Bronchial epithelial cell (primary cell): ENCODE measurements at regions not wholly inside any gene's neighbourhood (a gene's known extent, or its start where the extent isn't known, plus 50 kb on each side); places are given as distances from the start of the nearest gene placed in this dataset.

ENCODE experiments used
- DNase-seq: peaks from one replicate; pipeline ENCODE4 v3.0.0-alpha.2; 2010; ENCODE audit warnings: low read depth
- FAIRE-seq: peaks from 2 replicates; lab custom pipeline; 2011; peaks lifted over from hg19 to GRCh38; lab: Jason Lieb, UNC
- H3K27me3 ChIP-seq: 2 replicates; pipeline ENCODE4 v1.5.1; 2011; ENCODE audit warnings: low read length; ENCODE audit not compliant: control insufficient read depth, insufficient read depth
- H3K36me3 ChIP-seq: 2 replicates; pipeline ENCODE4 v1.5.1; 2011; ENCODE audit warnings: low read length; ENCODE audit not compliant: control insufficient read depth, insufficient read depth
- H3K4me3 ChIP-seq: 2 replicates; pipeline ENCODE4 v1.5.1; 2011; ENCODE audit warnings: mild to moderate bottlenecking, low read depth, low read length, control low read depth
- CTCF ChIP-seq: IDR thresholded peaks from 2 replicates; pipeline ENCODE4 v1.5.1; 2011; ENCODE audit warnings: mild to moderate bottlenecking, moderate library complexity, low read length, control low read depth, inconsistent platforms; ENCODE audit not compliant: insufficient read depth, severe bottlenecking

GRCh38 chr21:16302851-16303282 lies 573.1 kb downstream of the USP25 start:
- no peaks in the 10 kb centered on the region for H3K36me3 ChIP-seq
- FAIRE-seq = no peak
- no peaks in the 10 kb centered on the region for H3K27me3 ChIP-seq
- H3K4me3 ChIP-seq = no peak overlapping the region
- no peak for DNase-seq
- no peak for TF ChIP-seq CTCF

GRCh38 chr21:16304174-16305095 lies 574.7 kb downstream of the USP25 start:
- DNase-seq (no peak), FAIRE-seq (no peak)
- H3K36me3 ChIP-seq = no peaks in the 10 kb centered on the region
- H3K4me3 ChIP-seq = no peak overlapping the region
- TF ChIP-seq CTCF = no peak
- H3K27me3 ChIP-seq = no peaks in the 10 kb centered on the region

- Histone ChIP-seq H3K36me3 (no peaks in the 10 kb centered on the region), H3K4me3 (no peak overlapping the region), H3K27me3 (no peaks in the 10 kb centered on the region)
- DNase-seq (no peak), FAIRE-seq (no peak)
- no peak for TF ChIP-seq CTCF
Observed at GRCh38 chr21:16305686-16306085, 575.9 kb downstream of the USP25 start.

- no peak for FAIRE-seq
- DNase-seq = no peak
- Histone ChIP-seq H3K36me3 (no peaks in the 10 kb centered on the region), H3K27me3 (no peaks in the 10 kb centered on the region), H3K4me3 (no peak overlapping the region)
- no peak for TF ChIP-seq CTCF
Observed at GRCh38 chr21:16307256-16307655, 577.5 kb downstream of the USP25 start.

- DNase-seq = peak; percentile 61
- no peaks in the 10 kb centered on the region for H3K36me3 ChIP-seq
- no peak for TF ChIP-seq CTCF
- H3K4me3 ChIP-seq = no peak overlapping the region
- FAIRE-seq = no peak
- H3K27me3 ChIP-seq = no peaks in the 10 kb centered on the region
Observed at GRCh38 chr21:16308269-16308668, 578.5 kb downstream of the USP25 start.
